HepG2 (cell line): ENCODE measurements at regions not wholly inside any gene's neighbourhood (a gene's known extent, or its start where the extent isn't known, plus 50 kb on each side); places are given as distances from the start of the nearest gene placed in this dataset.

Source experiments
- ATAC-seq: fragments of 200-7000 bp; cut with Tn5 transposase; 3 replicates; pipeline ENCODE4 v1.9.1; 2020; ENCODE audit warnings: mild to moderate bottlenecking, moderate library complexity
- BruUV-seq: library from RNA; stranded (reverse); fragments of 400-500 nt; replicated peaks from 2 replicates; lab custom pipeline; 2021; lab: Mats Ljungman, UMichigan
- CTCF ChIA-PET: fragments of 300-600 bp; formaldehyde crosslinking; extraction: SDS; loops from one replicate; lab custom pipeline; 2021; ENCODE audit warnings: low total read pairs, inconsistent platforms, low intra/inter-chr PET ratio; lab: Yijun Ruan, JAX
- POLR2A ChIA-PET: fragments of 350-600 bp; sonication (Branson Sonifier 250); formaldehyde crosslinking; loops from one replicate; lab custom pipeline; 2020; ENCODE audit warnings: antibody characterized with exemption, inconsistent platforms; lab: Yijun Ruan, JAX
- DNase-seq: peaks from one replicate; pipeline ENCODE4 v3.0.0-alpha.2; 2015; ENCODE audit warnings: low spot score
- FAIRE-seq: peaks from 3 replicates; lab custom pipeline; 2011; peaks lifted over from hg19 to GRCh38; lab: Jason Lieb, UNC
- H2AFZ ChIP-seq: one replicate; pipeline ENCODE4 v1.6.1; 2011; ENCODE audit warnings: low read length, inconsistent platforms
- H3K27ac ChIP-seq: fragments of 300-600 bp; 3 replicates; pipeline ENCODE4 v1.8.0; 2011; ENCODE audit warnings: mixed run types, mild to moderate bottlenecking, mixed read lengths, low read length, inconsistent platforms; ENCODE audit not compliant: insufficient read depth; ENCODE audit errors: extremely low read length
- H3K27me3 ChIP-seq, 2 experiments: fragments of 200-600 bp in 1 of 2; 2 replicates in 1 of 2; 3 replicates in 1 of 2; pipeline versions ENCODE4 v1.6.0 to v1.8.0; 2011; ENCODE audit warnings: low read length in 2 of 2, mild to moderate bottlenecking in 2 of 2, moderate library complexity in 2 of 2, inconsistent platforms in 1 of 2; ENCODE audit not compliant: insufficient read depth in 2 of 2, control insufficient read depth in 1 of 2
- H3K36me3 ChIP-seq, 2 experiments: fragments of 200-600 bp in 1 of 2; replicated peaks in 1 of 2; 2 replicates in 1 of 2; 3 replicates in 1 of 2; pipeline versions ENCODE4 v1.5.1 to v1.8.0; 2011; ENCODE audit warnings: low read length in 2 of 2, inconsistent platforms in 1 of 2; ENCODE audit not compliant: insufficient read depth in 2 of 2, control insufficient read depth in 1 of 2
- H3K4me1 ChIP-seq: 2 replicates; pipeline ENCODE4 v1.5.1; 2012; ENCODE audit warnings: low read length, inconsistent platforms; ENCODE audit not compliant: insufficient read depth
- H3K4me2 ChIP-seq: 2 replicates; pipeline ENCODE4 v1.6.0; 2011; ENCODE audit warnings: low read depth, low read length, inconsistent platforms
- H3K4me3 ChIP-seq, 3 experiments: fragments of 200-600 bp in 1 of 3; sonication (generic), shearing (Covaris generic) in 1 of 3; replicated peaks in 1 of 3; 2 replicates each; pipeline ENCODE4 v1.5.1; 2011 to 2016; ENCODE audit warnings: low read length in 3 of 3, inconsistent platforms in 2 of 3, low read depth in 2 of 3, mild to moderate bottlenecking in 2 of 3, control low read depth in 1 of 3, mixed read lengths in 1 of 3; ENCODE audit not compliant: insufficient read depth in 1 of 3
- H3K79me2 ChIP-seq: one replicate; pipeline ENCODE4 v1.6.1; 2011; ENCODE audit warnings: low read length, inconsistent platforms; ENCODE audit not compliant: insufficient read depth
- H3K9ac ChIP-seq: 2 replicates; pipeline ENCODE4 v1.6.0; 2011; ENCODE audit warnings: mild to moderate bottlenecking, low read depth, low read length, inconsistent platforms; ENCODE audit not compliant: insufficient read depth
- H3K9me3 ChIP-seq: 2 replicates; pipeline ENCODE4 v1.5.1; 2012; ENCODE audit warnings: mild to moderate bottlenecking, low read length
- H4K20me1 ChIP-seq: 2 replicates; pipeline ENCODE4 v1.6.0; 2011; ENCODE audit warnings: inconsistent platforms, mild to moderate bottlenecking, low read length, moderate library complexity; ENCODE audit not compliant: insufficient read depth
- CTCF ChIP-seq: sonication (generic); formaldehyde crosslinking; IDR thresholded peaks from 2 replicates; pipeline ENCODE4 v1.5.0; 2020; ENCODE audit warnings: mild to moderate bottlenecking, missing genetic modification reagents, moderate library complexity
- HDAC2 ChIP-seq: sonication (generic); formaldehyde crosslinking; IDR thresholded peaks from 2 replicates; pipeline ENCODE4 v1.4.0; 2020; ENCODE audit warnings: missing genetic modification reagents
- IRF2 ChIP-seq: IDR thresholded peaks from 2 replicates; pipeline ENCODE4 v1.6.1; 2018; ENCODE audit warnings: missing genetic modification reagents, missing compliant biosample characterization
- KDM3A ChIP-seq: IDR thresholded peaks from 2 replicates; pipeline ENCODE4 v1.6.1; 2018; ENCODE audit warnings: low read depth, missing compliant biosample characterization
- NFE2L1 ChIP-seq: sonication (generic); formaldehyde crosslinking; IDR thresholded peaks from 2 replicates; pipeline ENCODE4 v1.4.0; 2020; ENCODE audit warnings: missing genetic modification reagents, mild to moderate bottlenecking, borderline replicate concordance
- NFIC ChIP-seq: IDR thresholded peaks from 2 replicates; pipeline ENCODE4 v1.6.1; 2012; ENCODE audit warnings: mild to moderate bottlenecking, low read length, inconsistent platforms
- NR2F1 ChIP-seq, 2 experiments: fragments of 450-650 bp in 1 of 2; formaldehyde crosslinking in 1 of 2; IDR thresholded peaks; 2 replicates each; pipeline versions ENCODE4 v1.5.0 to v1.6.1; 2016 to 2020; ENCODE audit warnings: mild to moderate bottlenecking in 1 of 2, missing compliant biosample characterization in 1 of 2, missing genetic modification reagents in 1 of 2, moderate library complexity in 1 of 2
- U2AF1 ChIP-seq: fragments of 200-400 bp; formaldehyde crosslinking; optimal IDR thresholded peaks from 2 replicates; pipeline ENCODE3; 2017; ENCODE audit warnings: mild to moderate bottlenecking, low read depth, low read length
- ZNF235 ChIP-seq: sonication (generic); formaldehyde crosslinking; IDR thresholded peaks from 2 replicates; pipeline ENCODE4 v1.8.1; 2023; ENCODE audit warnings: mild to moderate bottlenecking, missing genetic modification reagents, borderline replicate concordance
- ZNF337 ChIP-seq: sonication (generic); formaldehyde crosslinking; IDR thresholded peaks from 2 replicates; pipeline ENCODE4 v1.5.1; 2020; ENCODE audit warnings: missing genetic modification reagents, low read depth, mild to moderate bottlenecking, borderline replicate concordance
- ZNF501 ChIP-seq: sonication (generic); formaldehyde crosslinking; IDR thresholded peaks from 2 replicates; pipeline ENCODE4 v1.5.1; 2020; ENCODE audit warnings: mild to moderate bottlenecking, moderate library complexity, missing genetic modification reagents
- WGBS: methylation state at CpG from one replicate; pipeline ENCODE4 v1.1.6; 2017; ENCODE audit warnings: low lambda C conversion rate; 5-methylcytosine and 5-hydroxymethylcytosine counted together
- in situ Hi-C: cut with HindIII; loops from 2 replicates; pipeline ENCODE4 v1.10.0; 2017; ENCODE audit warnings: low pct_unique_long_range_greater_than_20kb; ENCODE audit not compliant: extremely low pct_ligation_motif_present
- intact Hi-C: fragments of 100-400 bp; cut with micrococcal nuclease; formaldehyde crosslinking; loops from one replicate; pipeline ENCODE4 v1.10.0; 2022; ENCODE audit not compliant: unreplicated experiment

- no peak for FAIRE-seq
- no peaks in the 10 kb centered on the region for H3K9me3 ChIP-seq
- H4K20me1 ChIP-seq: no peaks in the 10 kb centered on the region
- no peaks in the 10 kb centered on the region; a peak in 1 of 5 replicates for H3K27me3 ChIP-seq
- peak; percentile 43; the same call in 1 of the 3 replicates for ATAC-seq
- TF ChIP-seq U2AF1: no peak
- peak; percentile 47; the same call in 1 of the 2 replicates for TF ChIP-seq CTCF (CRISPR knock-in tag)
- TF ChIP-seq NFIC: no peak
- TF ChIP-seq HDAC2 (CRISPR knock-in tag): no peak
- H3K4me1 ChIP-seq: no peaks in the 10 kb centered on the region
- no peak overlapping the region for H2AFZ ChIP-seq
- ChIA-PET POLR2A (no interaction called here), CTCF (no interaction called here)
- no peaks in the 10 kb centered on the region for H3K79me2 ChIP-seq
- no peaks in the 10 kb centered on the region for H3K36me3 ChIP-seq
- H3K27ac ChIP-seq: no peak overlapping the region
- in situ Hi-C loops (no loop called here), intact Hi-C loops (no loop called here)
- no peak overlapping the region for H3K4me3 ChIP-seq
- no TSS peak for BruUV-seq
- WGBS: 0% methylated on average over 5 of the region's 5 CpGs
- peak; percentile 9 for DNase-seq
- no peak overlapping the region for H3K4me2 ChIP-seq
- no peak overlapping the region for H3K9ac ChIP-seq
Observed at GRCh38 chr5:174581479-174581878, 142.9 kb upstream of the MSX2 start.

- H3K9ac ChIP-seq: no peak overlapping the region
- ATAC-seq (no peak), DNase-seq (no peak), FAIRE-seq (no peak)
- H3K4me3 ChIP-seq: no peak overlapping the region
- intact Hi-C loops: no loop called here
- H2AFZ ChIP-seq: no peak overlapping the region
- H3K4me2 ChIP-seq: no peak overlapping the region
- no peak overlapping the region for H3K27ac ChIP-seq
- H3K79me2 ChIP-seq: no peaks in the 10 kb centered on the region
- POLR2A ChIA-PET: no interaction called here
- TF ChIP-seq ZNF337 (CRISPR knock-in tag): no peak
- no peak for TF ChIP-seq NFE2L1 (CRISPR knock-in tag)
- no peak for TF ChIP-seq KDM3A (CRISPR knock-in tag)
- TF ChIP-seq NR2F1 (CRISPR knock-in tag; IDR thresholded peaks at IDR 0.05): no peak
- no peak for TF ChIP-seq ZNF501 (CRISPR knock-in tag)
- no peak for TF ChIP-seq IRF2 (CRISPR knock-in tag)
- TF ChIP-seq ZNF235 (CRISPR knock-in tag): no peak
- in situ Hi-C loops: no loop called here
- 10% methylated on average over 4 of the region's 4 CpGs for WGBS
- no peaks in the 10 kb centered on the region for H4K20me1 ChIP-seq
- no peaks in the 10 kb centered on the region for H3K9me3 ChIP-seq
- no peaks in the 10 kb centered on the region; a peak in 1 of 5 replicates for H3K27me3 ChIP-seq
- CTCF ChIA-PET: no interaction called here
- H3K4me1 ChIP-seq: no peaks in the 10 kb centered on the region
- no peaks in the 10 kb centered on the region for H3K36me3 ChIP-seq
- BruUV-seq: no TSS peak
Observed at GRCh38 chr5:174581894-174582293, 142.5 kb upstream of the MSX2 start.
